Hindlimb muscle (tissue), 1 donor: ENCODE measurements at regions not wholly inside any gene's neighbourhood (a gene's known extent, or its start where the extent isn't known, plus 50 kb on each side); places are given as distances from the start of the nearest gene placed in this dataset.

Experiments
- DNase-seq: peaks from one replicate; pipeline ENCODE4 v3.0.0-alpha.2; 2013

DNA sequence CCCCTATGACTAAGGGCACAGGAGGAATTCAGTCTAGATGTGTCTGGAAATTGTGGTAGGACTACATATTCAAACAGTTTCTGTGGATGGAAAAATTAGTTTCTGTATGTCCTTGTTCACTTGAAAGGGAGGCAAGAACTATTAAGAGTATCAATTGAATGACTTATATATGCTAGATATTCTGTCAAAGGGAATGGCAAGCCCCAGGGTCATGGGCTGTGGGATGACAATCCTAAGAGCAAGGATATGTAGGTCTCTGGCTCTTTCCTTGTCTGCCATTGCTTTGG lies 383.5 kb upstream of the B3GALT2 start:
- no peak for DNase-seq

DNA sequence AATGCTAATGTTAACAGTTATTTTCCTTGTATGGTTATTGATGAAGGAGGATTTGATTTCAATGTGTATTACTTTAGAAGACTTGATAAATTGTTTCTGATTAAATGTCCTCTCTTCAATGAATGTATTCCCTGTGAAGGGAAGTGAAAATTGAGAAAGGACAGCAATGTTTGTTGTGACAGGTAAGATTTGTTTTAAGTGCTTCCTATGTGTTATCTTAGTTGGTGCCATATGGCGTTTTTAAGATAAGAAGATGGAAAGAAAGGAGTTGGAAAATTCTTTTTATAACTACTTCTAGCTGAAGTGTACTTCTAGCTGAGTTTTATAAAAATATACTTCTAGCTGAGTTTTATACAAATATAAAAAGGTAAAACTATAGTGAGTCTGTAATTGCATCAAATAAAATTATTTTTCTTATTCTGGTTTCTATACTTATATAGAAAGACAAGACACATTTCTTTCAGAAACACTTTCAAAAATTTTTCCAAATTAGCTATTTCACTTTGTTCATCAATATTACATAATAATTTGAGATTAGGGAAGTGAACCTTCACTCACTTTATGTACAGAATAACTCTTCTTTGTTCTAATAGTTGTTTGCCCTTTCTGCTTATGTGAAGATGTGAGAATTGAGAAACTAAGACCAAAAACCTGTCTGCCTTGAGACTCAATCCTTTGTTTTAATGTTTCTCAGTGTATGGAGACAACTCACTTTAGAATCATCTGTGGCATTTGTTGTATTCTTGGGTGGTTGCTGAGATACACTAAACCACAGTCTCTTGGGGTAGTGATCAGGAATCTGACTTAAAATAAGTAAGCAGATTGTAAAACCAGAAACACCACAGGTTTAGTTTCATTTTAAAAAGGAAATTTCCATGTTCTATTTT lies 382.9 kb upstream of the B3GALT2 start:
- DNase-seq, result no peak

DNA sequence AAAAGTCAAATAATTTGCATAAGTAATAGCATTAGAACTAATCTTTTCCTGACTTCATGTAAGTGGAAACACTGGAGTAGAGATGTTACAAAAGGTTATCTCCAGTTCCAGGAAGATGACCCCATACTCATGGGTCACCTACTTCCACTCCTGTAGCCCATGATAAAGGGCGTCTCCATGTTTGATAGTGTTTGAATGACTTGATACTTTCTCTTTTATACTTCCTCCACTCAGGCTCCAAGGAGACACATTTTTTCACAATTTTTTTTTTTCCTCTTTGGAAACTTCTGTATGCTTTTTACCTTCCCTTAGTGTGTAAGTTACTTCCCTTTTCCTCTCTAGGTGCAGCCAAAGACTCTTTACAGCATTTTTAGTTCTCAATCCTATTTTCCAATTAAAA lies 382.1 kb upstream of the B3GALT2 start:
- no peak for DNase-seq

DNA sequence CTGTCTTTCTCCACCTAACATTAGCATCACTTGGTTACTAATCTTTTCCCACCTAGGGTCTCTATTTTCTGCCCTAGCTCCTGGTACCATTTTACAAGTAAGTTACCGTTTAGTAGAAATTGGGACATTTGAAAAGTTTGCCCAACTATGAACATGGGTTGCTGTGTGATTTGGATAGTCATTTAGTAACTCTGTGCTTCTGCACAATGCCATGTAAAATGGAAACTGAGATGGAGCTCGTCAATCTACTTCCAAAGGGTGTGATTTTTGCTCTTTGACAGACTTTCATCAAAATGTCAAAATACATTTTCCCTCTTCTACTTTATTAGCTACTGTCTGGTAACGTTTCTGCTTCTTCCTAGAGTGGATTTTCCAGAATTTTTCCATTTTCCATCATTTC lies 381.5 kb upstream of the B3GALT2 start:
- no peak for DNase-seq

DNA sequence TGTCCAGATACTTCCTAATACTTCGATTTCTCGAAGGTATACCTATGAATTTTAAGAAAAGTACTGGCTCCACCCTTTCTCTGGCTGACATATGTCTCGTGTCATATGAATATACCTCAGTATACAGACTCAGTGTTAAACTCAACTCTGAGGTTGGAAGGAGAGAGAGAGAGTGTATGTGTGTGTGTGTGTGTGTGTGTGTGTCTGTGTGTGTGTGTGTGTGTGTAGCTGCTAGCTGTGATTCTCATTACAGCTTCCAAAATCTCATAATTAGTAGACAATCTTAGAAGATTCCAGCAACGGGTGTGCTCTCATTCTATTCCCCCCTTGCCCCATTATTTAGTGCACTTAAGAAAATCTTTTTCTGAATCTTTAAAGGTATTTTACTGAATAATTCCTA lies 380.3 kb upstream of the B3GALT2 start:
- DNase-seq, result no peak

DNA sequence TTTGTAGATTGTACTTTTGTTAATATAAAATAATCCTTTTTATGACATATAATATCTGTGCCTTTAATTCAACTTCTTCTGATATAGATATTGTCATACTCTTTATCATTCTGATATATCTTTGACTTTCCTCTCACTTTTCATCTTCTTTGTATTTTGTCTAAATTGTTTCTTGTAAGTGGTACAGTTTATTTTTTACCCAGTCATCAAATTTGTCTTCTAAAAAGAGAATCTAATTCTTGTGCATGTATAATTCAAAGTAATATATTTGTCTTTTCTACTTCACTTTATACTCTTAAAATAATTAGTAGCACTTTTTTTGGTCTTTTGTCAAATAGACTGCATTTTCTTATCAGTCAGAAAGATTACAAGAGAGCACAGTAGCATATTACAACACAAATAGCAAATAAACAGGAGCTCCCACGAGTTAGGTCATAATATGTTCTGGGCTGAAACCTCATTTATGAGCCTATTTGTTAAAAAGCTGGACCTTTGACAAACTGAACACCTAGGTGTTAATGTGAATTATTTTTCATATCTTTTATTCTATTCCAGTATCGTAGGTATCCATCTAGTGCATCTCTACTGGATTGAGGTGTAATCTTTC lies 379.7 kb upstream of the B3GALT2 start:
- no peak for DNase-seq

DNA sequence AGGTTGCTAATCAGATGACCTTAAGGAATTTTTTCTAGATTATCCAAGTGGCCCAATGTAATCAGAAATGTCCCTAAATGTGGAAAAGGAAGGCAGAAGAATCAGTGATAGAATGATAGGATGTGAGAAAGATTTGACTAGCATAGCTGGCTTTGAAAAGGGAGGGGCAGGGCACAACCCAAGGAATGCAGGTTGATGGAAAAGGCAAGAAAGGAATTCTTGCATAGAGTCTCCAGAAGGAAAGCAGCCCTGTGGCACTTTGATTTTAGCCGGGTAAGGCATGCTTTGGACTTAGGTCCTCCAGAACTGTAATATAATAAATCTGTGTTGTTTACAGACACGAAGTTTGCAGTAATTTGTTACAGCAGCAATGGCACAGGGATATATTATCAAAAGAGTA lies 375.7 kb upstream of the B3GALT2 start:
- DNase-seq, result no peak

DNA sequence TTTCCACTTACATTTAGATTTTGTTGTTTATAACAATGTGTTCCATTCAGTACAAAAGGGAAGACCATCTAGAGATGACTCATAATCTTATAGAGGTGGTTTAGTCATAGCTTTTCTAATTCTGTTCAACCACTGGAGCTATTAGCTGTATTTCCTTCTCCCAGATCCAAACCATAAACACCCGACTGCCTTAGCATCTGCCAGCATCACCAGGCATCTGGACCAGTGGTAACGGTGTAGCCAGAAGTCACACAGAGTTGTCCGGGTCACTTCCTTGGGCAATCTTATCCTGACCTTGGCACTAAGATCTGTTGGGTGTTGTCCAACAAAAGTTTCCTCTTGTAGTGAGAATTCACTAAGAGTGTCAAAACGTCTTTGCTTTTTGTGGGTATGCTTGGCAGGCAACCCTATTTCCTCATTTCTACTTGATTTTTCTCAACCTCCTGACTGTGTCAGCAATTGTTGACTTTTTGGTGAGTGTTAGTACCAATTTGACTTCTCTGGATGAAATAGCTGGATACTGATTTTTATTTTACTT lies 372.1 kb upstream of the B3GALT2 start:
- no peak for DNase-seq

DNA sequence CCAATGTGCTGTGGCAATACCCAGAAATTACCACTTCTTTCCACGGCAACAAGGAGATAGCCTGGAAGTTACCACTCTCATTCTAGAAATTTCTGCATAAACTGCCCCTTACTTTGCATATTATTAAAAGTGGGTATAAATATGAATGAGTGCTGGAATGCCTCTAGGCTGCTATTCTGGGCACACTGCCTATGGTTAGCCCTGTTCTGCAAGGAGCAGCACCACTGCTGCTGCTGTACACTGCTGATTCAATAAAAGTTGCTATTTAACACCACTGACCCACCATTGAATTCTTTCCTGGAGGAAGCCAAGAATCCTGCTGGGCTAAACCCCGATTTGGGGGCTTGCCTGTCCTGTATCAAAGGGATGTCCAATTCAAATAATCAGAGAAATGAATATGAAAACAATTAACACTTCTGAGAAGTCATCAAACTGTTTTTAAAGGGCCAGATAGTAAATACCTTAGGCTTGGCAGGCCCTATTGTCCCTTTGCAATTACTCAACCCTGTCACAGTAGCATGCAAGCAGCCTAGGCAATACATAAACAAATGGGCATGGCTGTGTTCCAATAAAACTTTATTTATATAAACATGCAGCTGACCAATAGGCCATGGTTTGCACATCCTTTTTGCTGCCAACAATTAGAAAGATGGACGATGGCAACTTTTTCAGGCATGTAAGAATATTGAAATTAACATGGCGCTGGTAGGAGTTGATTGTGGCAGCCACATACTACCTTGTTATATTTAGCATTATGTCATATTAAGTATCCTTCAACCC lies 369.4 kb upstream of the B3GALT2 start:
- DNase-seq, result no peak

DNA sequence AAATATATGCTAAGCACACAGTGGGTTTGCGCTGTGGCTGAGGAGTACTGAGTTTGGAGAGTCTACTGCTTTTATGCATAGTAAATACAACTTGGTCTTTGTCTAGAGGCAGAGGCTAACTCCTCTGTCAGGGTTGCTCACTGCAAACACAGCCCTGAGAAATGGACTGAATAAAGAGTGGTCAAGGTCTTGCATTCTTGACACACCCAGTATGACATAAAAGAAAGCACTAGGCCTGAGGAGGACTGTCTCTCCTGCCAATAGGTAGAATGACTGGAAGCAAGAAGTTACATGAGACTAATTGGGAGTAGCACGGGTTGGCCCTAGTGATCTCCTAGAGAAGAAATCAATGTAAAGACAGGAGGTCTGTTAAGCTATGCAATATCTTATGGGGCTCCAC lies 367.2 kb upstream of the B3GALT2 start:
- DNase-seq, result no peak

DNA sequence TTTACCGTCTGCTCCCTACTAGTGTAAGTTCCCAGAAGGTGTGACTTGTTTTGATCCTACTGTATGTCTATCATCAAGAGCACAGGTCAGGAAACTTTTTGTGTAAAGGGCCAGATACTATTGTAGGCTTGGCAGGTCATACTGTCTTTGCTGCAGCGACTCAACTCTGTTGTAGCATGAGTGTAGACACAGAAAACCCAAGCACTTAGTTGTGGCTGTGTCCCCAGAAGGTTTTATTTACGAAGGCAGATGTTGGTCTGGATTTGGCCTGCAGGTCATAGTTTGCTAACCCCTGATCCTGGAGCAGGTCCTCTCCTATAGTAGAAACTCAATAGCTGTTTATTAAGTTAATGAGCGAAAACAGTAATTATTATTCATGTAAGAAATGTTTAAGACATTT lies 365.9 kb upstream of the B3GALT2 start:
- no peak for DNase-seq

DNA sequence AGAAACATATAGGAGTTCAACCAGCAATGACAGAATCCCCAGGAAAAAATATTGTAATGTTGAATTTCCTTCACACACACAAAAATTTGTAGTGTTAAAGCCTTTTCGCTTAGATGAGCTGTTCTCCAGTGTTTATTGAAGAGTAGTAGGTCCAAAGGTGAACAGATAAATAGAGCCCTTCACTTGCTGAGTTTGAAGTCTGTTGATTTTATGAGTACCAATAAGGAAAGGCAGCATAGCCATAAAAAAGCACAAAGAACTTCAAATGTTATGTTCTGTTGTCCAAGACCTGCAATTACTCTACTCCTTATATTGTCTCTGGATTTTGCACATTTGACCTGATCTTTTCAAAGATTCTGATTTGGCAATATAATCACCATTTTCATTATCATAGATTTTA lies 362.7 kb upstream of the B3GALT2 start:
- DNase-seq, result no peak

DNA sequence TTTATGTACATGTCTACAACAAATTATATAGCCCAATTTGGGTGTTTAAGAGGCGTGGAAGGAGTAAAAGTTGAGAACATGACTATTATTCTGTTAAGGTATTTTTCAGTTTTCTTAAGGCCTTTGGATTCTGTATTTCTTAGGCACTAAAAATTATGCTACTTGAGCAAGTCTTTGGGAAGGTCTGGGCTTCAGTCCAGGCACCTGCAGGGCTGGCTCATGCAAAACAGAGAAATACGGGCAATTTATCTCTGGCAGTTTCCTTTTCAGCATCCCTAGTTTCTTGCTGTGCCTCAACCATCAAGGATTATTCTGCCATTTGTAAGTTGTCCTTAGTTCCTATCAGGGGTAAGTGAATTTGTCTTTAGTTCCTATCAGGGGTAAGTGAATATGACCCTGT lies 358.8 kb upstream of the B3GALT2 start:
- DNase-seq, result no peak

DNA sequence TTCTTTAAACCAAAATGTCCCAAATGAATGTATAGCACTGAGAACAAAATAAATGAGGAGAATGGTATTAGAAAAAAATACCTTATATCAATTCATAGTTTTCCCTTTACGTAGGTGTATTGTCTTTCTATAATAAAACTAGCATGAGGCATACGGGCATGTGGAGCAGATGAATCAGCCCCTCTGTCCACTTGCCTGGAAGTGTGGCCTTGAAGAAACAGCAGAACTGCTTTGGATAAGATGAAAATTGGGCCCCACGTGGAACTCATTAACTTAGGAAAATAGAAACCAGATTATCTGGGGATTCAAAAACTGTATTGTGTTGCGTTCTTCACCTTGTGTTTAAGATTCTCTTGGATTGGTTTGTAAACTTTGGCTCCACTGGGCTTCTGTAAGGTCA lies 356.8 kb upstream of the B3GALT2 start:
- DNase-seq, result no peak

DNA sequence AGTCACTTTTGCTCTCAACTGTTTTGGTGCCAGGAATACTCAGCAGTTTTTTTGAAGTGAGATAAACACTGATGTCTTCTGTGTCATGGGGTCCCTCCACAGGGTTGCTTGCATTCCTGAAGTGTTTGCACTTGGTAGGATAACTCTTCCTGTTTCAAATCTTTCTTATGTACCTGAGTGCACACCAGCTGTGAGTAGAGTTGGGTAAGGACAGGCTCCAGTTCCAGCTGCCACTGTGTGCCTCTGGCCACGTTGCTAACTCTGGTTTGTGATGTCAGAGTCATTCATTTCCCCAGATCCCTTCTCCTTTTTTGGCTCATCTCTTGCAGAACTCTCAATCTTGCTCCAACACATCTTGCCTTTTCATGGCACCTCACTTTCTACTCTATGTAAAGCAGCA lies 356.3 kb upstream of the B3GALT2 start:
- no peak for DNase-seq

DNA sequence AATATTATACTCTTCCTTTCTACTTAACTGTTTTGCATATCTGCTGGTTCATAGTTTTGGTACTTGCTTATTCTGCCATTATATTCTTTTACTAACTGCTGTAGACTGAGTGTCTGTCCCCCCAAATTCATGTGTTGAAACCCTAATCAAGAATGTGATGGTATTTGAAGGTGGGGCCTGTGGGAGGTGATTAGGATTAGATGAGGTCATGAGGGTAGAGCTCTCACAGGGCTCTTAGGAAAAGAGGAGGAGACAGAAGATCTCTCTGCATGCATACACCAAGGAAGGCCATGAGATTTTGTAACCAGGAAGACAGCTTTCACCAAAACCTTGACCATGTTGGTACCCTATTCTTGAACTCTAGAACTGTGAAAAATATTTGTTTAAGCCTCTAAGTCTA lies 354.1 kb upstream of the B3GALT2 start:
- no peak for DNase-seq

DNA sequence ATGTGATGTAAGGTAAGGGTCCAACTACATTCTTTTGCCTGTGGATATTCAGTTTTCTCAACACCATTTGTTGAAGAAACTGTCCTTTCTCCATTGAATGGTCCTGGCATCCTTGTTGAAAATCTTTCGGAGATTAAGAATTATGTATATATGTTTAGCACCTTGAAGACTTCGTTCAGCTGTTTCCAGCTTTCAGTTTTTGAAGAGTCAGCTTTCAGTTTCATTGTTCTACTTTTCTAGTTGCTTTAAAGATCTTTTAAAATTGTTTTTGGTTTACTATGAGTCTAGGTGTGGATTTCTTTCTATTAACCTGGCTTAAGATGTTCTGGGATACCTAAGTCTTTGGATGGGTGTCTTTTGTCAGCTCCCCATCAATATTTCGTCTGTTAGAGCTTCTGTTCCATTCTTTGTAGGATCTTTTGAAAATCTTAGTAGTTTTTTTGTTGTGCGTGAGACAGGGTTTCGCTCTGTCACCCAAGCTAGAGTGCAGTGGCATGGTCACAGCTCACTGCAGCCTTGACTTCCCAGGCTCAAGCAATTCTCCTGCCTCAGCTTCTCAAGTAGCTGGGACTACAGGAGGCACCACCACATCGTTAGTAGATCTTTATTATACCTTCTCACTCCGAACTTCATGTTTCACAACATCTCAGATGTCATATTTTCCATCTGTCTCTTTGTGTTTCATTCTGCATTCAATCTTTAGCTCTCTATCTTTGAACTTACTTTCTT lies 353.5 kb upstream of the B3GALT2 start:
- no peak for DNase-seq

DNA sequence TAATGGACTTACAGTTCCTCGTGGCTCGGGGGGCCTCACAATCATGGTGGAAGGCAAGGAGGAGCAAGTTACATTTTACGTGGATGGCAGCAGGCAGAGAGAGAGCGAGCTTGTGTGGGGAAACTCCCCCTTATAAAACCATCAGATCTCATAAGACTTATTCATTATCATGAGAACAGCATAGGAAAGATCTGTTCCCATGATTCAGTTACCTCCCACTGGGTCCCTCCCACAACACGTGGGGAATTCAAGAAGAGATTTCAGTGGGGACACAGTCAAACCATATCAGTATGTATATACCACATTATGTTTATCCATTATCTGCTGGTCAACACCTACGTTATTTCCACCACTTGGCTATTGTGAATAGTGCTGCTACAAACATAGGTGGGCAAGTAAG lies 352.3 kb upstream of the B3GALT2 start:
- DNase-seq, result no peak

DNA sequence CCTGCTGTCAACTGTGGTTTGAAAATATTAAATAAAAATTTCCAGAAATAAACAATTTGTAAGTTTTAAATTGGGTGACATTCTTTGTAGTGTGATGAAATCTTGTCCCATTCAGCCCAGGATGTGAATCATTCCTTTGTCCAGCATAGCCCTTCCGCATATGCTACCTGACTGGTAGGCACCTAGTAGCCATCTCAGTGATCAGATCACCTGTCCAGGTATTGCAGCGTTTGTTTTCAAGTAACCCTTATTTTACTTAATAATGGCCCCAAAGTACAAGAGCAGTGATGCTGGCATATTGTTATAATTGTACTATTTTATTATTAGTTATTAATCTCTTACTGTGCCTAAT lies 351.6 kb upstream of the B3GALT2 start:
- DNase-seq, result no peak

DNA sequence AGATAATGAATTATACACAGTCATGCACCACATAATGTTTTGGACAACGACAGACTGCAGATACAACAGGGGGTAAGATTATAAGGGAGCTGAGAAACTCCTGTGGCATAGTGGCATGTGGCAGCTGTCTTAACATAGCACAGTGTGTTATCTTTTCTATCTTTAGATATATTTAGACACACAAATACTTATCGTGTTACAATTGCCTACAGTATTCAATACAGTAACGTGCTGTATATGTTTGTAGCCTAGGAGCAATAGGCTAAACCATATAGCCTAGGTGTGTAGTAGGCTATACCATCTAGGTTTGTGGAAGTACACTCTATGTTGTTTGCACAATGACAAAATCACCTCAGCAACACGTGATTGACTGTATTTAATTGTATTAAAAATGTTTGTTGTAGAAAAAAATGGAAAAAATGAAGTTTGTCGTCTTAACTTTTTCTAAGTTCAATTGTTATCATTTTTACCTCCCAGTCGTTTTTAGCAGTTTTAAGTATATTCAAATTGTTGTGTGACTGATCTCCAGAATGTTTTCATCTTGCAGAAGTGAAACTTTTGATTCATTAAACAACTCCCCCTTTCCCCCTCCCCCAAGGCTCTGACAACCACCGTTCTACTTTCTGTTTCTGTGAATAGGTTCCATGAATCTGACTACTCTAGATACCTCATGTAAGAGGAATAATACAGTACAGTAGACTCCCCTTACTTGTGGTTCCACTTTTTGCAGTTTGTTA lies 351.0 kb upstream of the B3GALT2 start:
- no peak for DNase-seq

DNA sequence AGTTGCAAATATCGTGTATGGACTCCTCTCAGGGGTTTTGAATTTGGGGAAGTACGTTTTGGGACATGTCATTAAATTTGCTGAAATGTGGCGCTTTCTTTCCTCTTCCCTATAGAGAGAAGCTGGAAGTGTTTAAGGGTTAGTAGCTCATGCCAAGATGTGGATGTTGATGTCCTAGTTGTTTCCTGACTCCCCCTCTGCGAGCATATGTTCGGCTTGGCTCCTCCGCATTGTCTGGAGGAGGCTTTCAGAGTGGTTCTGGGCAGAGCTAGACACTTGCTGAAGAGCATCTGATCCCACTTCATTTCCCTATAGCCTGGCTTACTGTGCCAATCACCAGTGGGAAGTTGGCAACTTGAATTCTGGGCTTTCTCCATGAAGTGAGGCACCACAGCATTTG lies 347.4 kb upstream of the B3GALT2 start:
- no peak for DNase-seq
